CD4-positive, CD25-positive, alpha-beta regulatory T cell (primary cell): ENCODE measurements at regions not wholly inside any gene's neighbourhood (a gene's known extent, or its start where the extent isn't known, plus 50 kb on each side); places are given as distances from the start of the nearest gene placed in this dataset.

Experiments
- ATAC-seq, 2 donors: fragments of 150-1000 bp; cut with Tn5 transposase; one replicate each; pipeline ENCODE4 v1.10.0; 2021; ENCODE audit warnings: low read depth in 2 of 2, moderate number of reproducible peaks in 2 of 2, moderate library complexity in 1 of 2
- DNase-seq, 3 donors: peaks; one replicate each; pipeline versions ENCODE4 v3.0.0 to v3.0.0-alpha.2; 2012 to 2022; ENCODE audit warnings: mixed read lengths in 1 of 3
- H3K27ac ChIP-seq: one replicate; pipeline ENCODE4 v1.7.0; 2013; ENCODE audit warnings: mild to moderate bottlenecking, low read length; ENCODE audit not compliant: insufficient read depth, poor library complexity, severe bottlenecking
- H3K27me3 ChIP-seq: one replicate; pipeline ENCODE4 v1.7.0; 2013; ENCODE audit warnings: low read length; ENCODE audit not compliant: control insufficient read depth, insufficient read depth
- H3K36me3 ChIP-seq: one replicate; pipeline ENCODE4 v1.7.0; 2013; ENCODE audit warnings: mild to moderate bottlenecking, low read length, moderate library complexity; ENCODE audit not compliant: control insufficient read depth, insufficient read depth
- H3K4me1 ChIP-seq: 2 replicates; pipeline ENCODE4 v1.7.0; 2013; ENCODE audit warnings: mild to moderate bottlenecking, low read length; ENCODE audit not compliant: insufficient read depth, control insufficient read depth, poor library complexity, severe bottlenecking
- H3K4me3 ChIP-seq: one replicate; pipeline ENCODE4 v1.7.0; 2013; ENCODE audit warnings: low read depth, mild to moderate bottlenecking, low read length, moderate library complexity
- H3K9me3 ChIP-seq, 2 experiments: 1 replicate in 1 of 2; 2 replicates in 1 of 2; pipeline ENCODE4 v1.7.0; 2013; ENCODE audit warnings: low read length in 2 of 2, mild to moderate bottlenecking in 1 of 2, moderate library complexity in 1 of 2; ENCODE audit not compliant: control insufficient read depth in 2 of 2
- H3K27ac Mint-ChIP-seq, 3 donors: one replicate each; pipeline ENCODE4 v1.8.0; 2020 to 2022; ENCODE audit warnings: mild to moderate bottlenecking in 3 of 3, mixed read lengths in 3 of 3, moderate library complexity in 2 of 3
- H3K27me3 Mint-ChIP-seq: one replicate; pipeline ENCODE4 v1.8.0; 2022; ENCODE audit warnings: mild to moderate bottlenecking, mixed read lengths
- H3K36me3 Mint-ChIP-seq: one replicate; pipeline ENCODE4 v1.8.0; 2020; ENCODE audit warnings: mixed read lengths
- H3K4me1 Mint-ChIP-seq, 4 donors: one replicate each; pipeline ENCODE4 v1.8.0; 2020 to 2022; ENCODE audit warnings: mixed read lengths in 4 of 4, mild to moderate bottlenecking in 1 of 4
- H3K4me3 Mint-ChIP-seq, 4 donors: one replicate each; pipeline ENCODE4 v1.8.0; 2020 to 2022; ENCODE audit warnings: mild to moderate bottlenecking in 4 of 4, mixed read lengths in 4 of 4, moderate library complexity in 3 of 4
- H3K9me3 Mint-ChIP-seq, 7 donors: one replicate each; pipeline ENCODE4 v1.8.0; 2020 to 2022; ENCODE audit warnings: mixed read lengths in 7 of 7, mild to moderate bottlenecking in 3 of 7, moderate library complexity in 2 of 7

GRCh38 chr4:30825008-30825770 lies 105.0 kb downstream of the PCDH7 start:
- H3K27me3 ChIP-seq, result no peaks in the 10 kb centered on the region
- no peaks in the 10 kb centered on the region for H3K36me3 ChIP-seq
- no peak overlapping the region for H3K27ac ChIP-seq
- no peaks in the 10 kb centered on the region for H3K4me1 Mint-ChIP-seq
- DNase-seq, result no peak
- H3K4me3 ChIP-seq, result no peak overlapping the region
- peaks cover 0 to 27% (median 4%) of the 10 kb centered on the region in 7 donors for H3K9me3 Mint-ChIP-seq
- H3K27me3 Mint-ChIP-seq, result no peaks in the 10 kb centered on the region
- ATAC-seq, result no peak
- no peaks in the 10 kb centered on the region for H3K36me3 Mint-ChIP-seq
- H3K4me1 ChIP-seq, result no peaks in the 10 kb centered on the region
- H3K27ac Mint-ChIP-seq, result no peak overlapping the region
- peaks cover 0 to 7% of the 10 kb centered on the region in 2 experiments for H3K9me3 ChIP-seq
- H3K4me3 Mint-ChIP-seq, result no peak overlapping the region

GRCh38 chr4:30828264-30828926 lies 108.2 kb downstream of the PCDH7 start:
- Histone ChIP-seq H3K27me3 (no peaks in the 10 kb centered on the region), H3K36me3 (no peaks in the 10 kb centered on the region), H3K27ac (no peak overlapping the region), H3K9me3 (peaks cover 0 to 7% of the 10 kb centered on the region in 2 experiments), H3K4me1 (no peaks in the 10 kb centered on the region), H3K4me3 (no peak overlapping the region)
- Mint-ChIP-seq H3K27ac (no peak overlapping the region), H3K4me1 (no peaks in the 10 kb centered on the region), H3K36me3 (no peaks in the 10 kb centered on the region), H3K4me3 (no peak overlapping the region), H3K9me3 (peaks cover 3 to 30% (median 5%) of the 10 kb centered on the region in 7 donors), H3K27me3 (no peaks in the 10 kb centered on the region)
- DNase-seq (no peak), ATAC-seq (no peak)

DNA sequence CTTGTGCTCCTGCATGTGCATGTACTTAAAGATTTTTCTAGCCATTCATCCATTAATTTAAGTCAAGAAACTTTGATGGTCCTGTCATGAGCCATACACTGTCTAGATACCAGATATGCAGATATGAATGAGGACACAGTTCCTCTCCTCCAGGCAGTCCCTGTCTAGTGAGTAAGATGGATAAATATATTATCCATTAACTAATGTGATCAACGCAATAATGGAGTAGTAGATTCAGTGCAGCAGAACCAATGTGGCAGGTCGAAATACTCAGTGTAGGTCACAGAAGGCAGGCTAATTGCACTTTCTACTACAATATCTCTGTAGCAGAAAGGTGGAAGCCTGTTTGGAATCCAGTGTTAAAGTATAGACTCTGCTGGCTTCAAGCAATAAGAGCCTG lies 112.5 kb downstream of the PCDH7 start:
- Mint-ChIP-seq H3K36me3 (no peaks in the 10 kb centered on the region), H3K4me3 (no peak overlapping the region), H3K27ac (no peak overlapping the region), H3K27me3 (no peaks in the 10 kb centered on the region), H3K4me1 (no peaks in the 10 kb centered on the region), H3K9me3 (peaks cover 2 to 21% (median 6%) of the 10 kb centered on the region in 7 donors)
- H3K4me1 ChIP-seq, result no peaks in the 10 kb centered on the region
- DNase-seq (no peak), ATAC-seq (no peak)
- no peaks in the 10 kb centered on the region for H3K27me3 ChIP-seq
- no peak overlapping the region for H3K27ac ChIP-seq
- no peaks in the 10 kb centered on the region for H3K36me3 ChIP-seq
- peaks cover 0 to 4% of the 10 kb centered on the region in 2 experiments for H3K9me3 ChIP-seq
- no peak overlapping the region for H3K4me3 ChIP-seq

DNA sequence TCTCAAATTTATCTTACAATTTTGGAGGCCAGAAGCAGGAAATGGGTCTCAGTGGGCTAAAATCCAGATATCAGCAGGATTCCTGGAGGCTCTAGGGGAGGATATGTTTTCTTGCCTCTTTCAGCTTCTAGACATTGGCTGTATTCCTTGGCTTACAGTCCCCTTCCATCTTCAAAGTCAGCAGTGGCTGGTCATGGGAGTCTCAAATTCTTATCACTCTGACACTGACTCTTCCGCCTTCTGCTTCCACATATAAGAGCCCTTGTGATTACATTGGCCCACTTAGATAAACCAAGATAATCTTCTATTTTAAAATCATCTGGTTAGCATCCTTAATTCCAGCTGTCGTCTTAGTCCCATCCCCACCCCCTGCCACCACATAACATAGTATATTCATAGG lies 113.0 kb downstream of the PCDH7 start:
- Mint-ChIP-seq H3K27me3 (no peaks in the 10 kb centered on the region), H3K36me3 (no peaks in the 10 kb centered on the region), H3K9me3 (peaks cover 2 to 16% (median 6%) of the 10 kb centered on the region in 7 donors), H3K4me1 (no peaks in the 10 kb centered on the region), H3K4me3 (no peak overlapping the region), H3K27ac (no peak overlapping the region)
- Histone ChIP-seq H3K9me3 (peaks cover 0 to 4% of the 10 kb centered on the region in 2 experiments), H3K4me3 (no peak overlapping the region), H3K27ac (no peak overlapping the region), H3K27me3 (no peaks in the 10 kb centered on the region), H3K36me3 (no peaks in the 10 kb centered on the region), H3K4me1 (no peaks in the 10 kb centered on the region)
- DNase-seq (no peak), ATAC-seq (no peak)

GRCh38 chr4:30835044-30835443 lies 114.9 kb downstream of the PCDH7 start:
- H3K36me3 Mint-ChIP-seq, result no peaks in the 10 kb centered on the region
- Histone ChIP-seq H3K36me3 (no peaks in the 10 kb centered on the region), H3K4me3 (no peak overlapping the region), H3K4me1 (no peaks in the 10 kb centered on the region), H3K9me3 (peaks cover 0 to 4% of the 10 kb centered on the region in 2 experiments), H3K27ac (no peak overlapping the region), H3K27me3 (no peaks in the 10 kb centered on the region)
- peaks cover 2 to 18% (median 6%) of the 10 kb centered on the region in 7 donors for H3K9me3 Mint-ChIP-seq
- no peaks in the 10 kb centered on the region for H3K4me1 Mint-ChIP-seq
- DNase-seq, result no peak
- no peaks in the 10 kb centered on the region for H3K27me3 Mint-ChIP-seq
- H3K4me3 Mint-ChIP-seq, result no peak overlapping the region
- no peak for ATAC-seq
- H3K27ac Mint-ChIP-seq, result no peak overlapping the region

- Histone ChIP-seq H3K4me3 (no peak overlapping the region), H3K4me1 (no peaks in the 10 kb centered on the region), H3K9me3 (peaks cover 0 to 4% of the 10 kb centered on the region in 2 experiments), H3K27ac (no peak overlapping the region), H3K27me3 (no peaks in the 10 kb centered on the region), H3K36me3 (no peaks in the 10 kb centered on the region)
- Mint-ChIP-seq H3K4me1 (no peaks in the 10 kb centered on the region), H3K27ac (no peak overlapping the region), H3K4me3 (no peak overlapping the region), H3K27me3 (no peaks in the 10 kb centered on the region), H3K9me3 (peaks cover 2 to 15% (median 5%) of the 10 kb centered on the region in 7 donors), H3K36me3 (no peaks in the 10 kb centered on the region)
- no peak for ATAC-seq
- no peak for DNase-seq
Measured at GRCh38 chr4:30836231-30836630, 116.1 kb downstream of the PCDH7 start.

GRCh38 chr4:30837131-30837539 lies 117.0 kb downstream of the PCDH7 start:
- Mint-ChIP-seq H3K4me1 (no peaks in the 10 kb centered on the region), H3K9me3 (peaks cover 2 to 12% (median 5%) of the 10 kb centered on the region in 7 donors), H3K27ac (no peak overlapping the region), H3K4me3 (no peak overlapping the region), H3K27me3 (no peaks in the 10 kb centered on the region), H3K36me3 (no peaks in the 10 kb centered on the region)
- ATAC-seq (no peak), DNase-seq (no peak)
- Histone ChIP-seq H3K4me1 (no peaks in the 10 kb centered on the region), H3K27ac (no peak overlapping the region), H3K9me3 (peaks cover 0 to 4% of the 10 kb centered on the region in 2 experiments), H3K36me3 (no peaks in the 10 kb centered on the region), H3K27me3 (no peaks in the 10 kb centered on the region), H3K4me3 (no peak overlapping the region)
